Mesendoderm (in vitro differentiated cells): ENCODE measurements at regions not wholly inside any gene's neighbourhood (a gene's known extent, or its start where the extent isn't known, plus 50 kb on each side); places are given as distances from the start of the nearest gene placed in this dataset.

Source experiments
- DNase-seq: peaks from one replicate; pipeline ENCODE4 v3.0.0; 2013
- H2AK5ac ChIP-seq: 2 replicates; pipeline ENCODE4 v1.6.1; 2013; ENCODE audit warnings: low read length, inconsistent platforms
- H2BK120ac ChIP-seq: 2 replicates; pipeline ENCODE4 v1.6.1; 2013; ENCODE audit warnings: low read depth, mild to moderate bottlenecking, low read length, moderate library complexity, mixed read lengths
- H2BK15ac ChIP-seq: replicated peaks from 2 replicates; pipeline ENCODE4 v1.6.1; 2013; ENCODE audit warnings: low read depth, mild to moderate bottlenecking, moderate library complexity
- H2BK5ac ChIP-seq: 2 replicates; pipeline ENCODE4 v1.6.1; 2013; ENCODE audit warnings: low read length, inconsistent platforms
- H3K18ac ChIP-seq: 2 replicates; pipeline ENCODE4 v1.6.1; 2013; ENCODE audit warnings: mild to moderate bottlenecking, low read length, mixed read lengths
- H3K23ac ChIP-seq: one replicate; pipeline ENCODE4 v1.6.1; 2013; ENCODE audit warnings: low read length
- H3K27ac ChIP-seq: 2 replicates; pipeline ENCODE4 v1.5.1; 2013; ENCODE audit warnings: low read depth, mild to moderate bottlenecking, inconsistent platforms, low read length, moderate library complexity
- H3K27me3 ChIP-seq: 2 replicates; pipeline ENCODE4 v1.6.1; 2013; ENCODE audit warnings: low read length, control low read depth, mild to moderate bottlenecking, inconsistent platforms; ENCODE audit not compliant: insufficient read depth, poor library complexity
- H3K36me3 ChIP-seq: 2 replicates; pipeline ENCODE4 v1.6.1; 2013; ENCODE audit warnings: low read length, inconsistent platforms; ENCODE audit not compliant: control insufficient read depth, insufficient read depth
- H3K4ac ChIP-seq: one replicate; pipeline ENCODE4 v1.6.1; 2013; ENCODE audit warnings: low read depth, mild to moderate bottlenecking, low read length, moderate library complexity
- H3K4me1 ChIP-seq: 2 replicates; pipeline ENCODE4 v1.6.1; 2013; ENCODE audit warnings: low read depth, low read length, inconsistent platforms; ENCODE audit not compliant: control insufficient read depth
- H3K4me2 ChIP-seq: 2 replicates; pipeline ENCODE4 v1.6.1; 2013; ENCODE audit warnings: low read length
- H3K4me3 ChIP-seq: 2 replicates; pipeline ENCODE4 v1.5.1; 2013; ENCODE audit warnings: mild to moderate bottlenecking, low read length
- H3K56ac ChIP-seq: one replicate; pipeline ENCODE4 v1.6.1; 2013; ENCODE audit warnings: low read length
- H3K79me1 ChIP-seq: 2 replicates; pipeline ENCODE4 v1.6.1; 2013; ENCODE audit warnings: low read length, inconsistent platforms
- H3K79me2 ChIP-seq: 2 replicates; pipeline ENCODE4 v1.6.1; 2013; ENCODE audit warnings: mild to moderate bottlenecking, low read length; ENCODE audit not compliant: control insufficient read depth, insufficient read depth
- H3K9ac ChIP-seq: 2 replicates; pipeline ENCODE4 v1.6.1; 2013; ENCODE audit warnings: low read length, inconsistent platforms
- H4K5ac ChIP-seq: one replicate; pipeline ENCODE4 v1.6.1; 2013; ENCODE audit warnings: low read length
- H4K8ac ChIP-seq: one replicate; pipeline ENCODE4 v1.6.1; 2013; ENCODE audit warnings: low read depth, mild to moderate bottlenecking, control low read depth, low read length, moderate library complexity
- WGBS: extraction: QIAGEN DNeasy Blood & Tissue Kit; methylation state at CpG from one replicate; pipeline ENCODE4 v1.1.7; 2013; ENCODE audit warnings: low lambda C conversion rate, missing lambda C conversion rate; ENCODE audit not compliant: insufficient coverage; ENCODE audit errors: extremely low coverage; 5-methylcytosine and 5-hydroxymethylcytosine counted together

DNA sequence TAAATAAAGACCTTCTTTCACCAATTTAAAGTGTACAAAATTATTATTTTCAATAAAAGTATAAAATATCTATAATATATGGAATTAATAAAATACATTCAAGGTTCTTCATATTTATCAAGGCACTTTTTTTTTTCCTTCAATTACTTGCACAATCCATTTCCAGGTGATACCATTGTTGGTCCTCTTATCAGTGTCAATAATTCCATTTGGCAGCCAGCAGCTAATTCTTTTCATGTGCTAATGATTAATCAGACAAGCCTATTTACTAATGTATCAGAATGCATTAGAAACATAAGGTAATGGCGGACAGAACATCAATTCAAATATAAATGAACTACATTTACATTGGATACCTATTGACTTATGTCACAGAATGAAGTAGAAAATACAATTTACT, 622.2 kb downstream of the TOX3 start:
- H2AK5ac ChIP-seq: no peak overlapping the region
- H3K23ac ChIP-seq: no peak overlapping the region
- no peak overlapping the region for H4K8ac ChIP-seq
- DNase-seq: no peak
- no peaks in the 10 kb centered on the region for H3K79me2 ChIP-seq
- no peaks in the 10 kb centered on the region for H3K36me3 ChIP-seq
- H3K27me3 ChIP-seq: no peaks in the 10 kb centered on the region
- H3K4ac ChIP-seq: no peak overlapping the region
- no CpG with 5 or more reads among the region's 1 CpG for WGBS
- no peak overlapping the region for H2BK15ac ChIP-seq
- no peak overlapping the region for H4K5ac ChIP-seq
- no peak overlapping the region for H3K9ac ChIP-seq
- no peak overlapping the region for H2BK5ac ChIP-seq
- no peak overlapping the region for H3K4me2 ChIP-seq
- H3K4me1 ChIP-seq: no peaks in the 10 kb centered on the region
- no peak overlapping the region for H3K27ac ChIP-seq
- H3K4me3 ChIP-seq: no peak overlapping the region
- H2BK120ac ChIP-seq: no peak overlapping the region
- no peak overlapping the region for H3K18ac ChIP-seq
- no peak overlapping the region for H3K56ac ChIP-seq
- H3K79me1 ChIP-seq: no peaks in the 10 kb centered on the region

DNA sequence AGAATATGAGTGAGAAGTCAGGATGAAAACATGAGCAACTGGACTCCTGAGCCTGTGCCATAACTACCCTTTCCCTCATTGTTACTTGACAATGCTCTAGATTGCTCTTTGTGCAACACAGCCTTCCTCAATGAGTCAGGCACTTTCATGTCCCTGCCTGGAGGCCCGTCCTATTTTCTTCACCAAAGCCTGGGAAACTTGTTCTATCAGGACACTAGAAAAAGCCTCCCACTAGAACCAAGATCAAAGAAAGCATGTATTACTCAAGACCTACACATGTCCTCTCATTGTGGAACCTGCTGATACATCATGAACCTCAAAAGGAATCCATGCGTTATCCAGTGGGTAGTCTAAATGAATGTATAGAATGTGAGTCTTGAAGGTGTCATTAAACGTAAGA, 624.5 kb downstream of the TOX3 start:
- Histone ChIP-seq H3K79me1 (no peaks in the 10 kb centered on the region), H3K4me3 (no peak overlapping the region), H4K5ac (no peak overlapping the region), H3K79me2 (no peaks in the 10 kb centered on the region), H3K18ac (no peak overlapping the region), H2BK120ac (no peak overlapping the region), H2BK5ac (no peak overlapping the region), H3K56ac (no peak overlapping the region), H2AK5ac (no peak overlapping the region), H3K4me1 (no peaks in the 10 kb centered on the region), H3K4ac (no peak overlapping the region), H3K36me3 (no peaks in the 10 kb centered on the region), H3K27ac (no peak overlapping the region), H2BK15ac (no peak overlapping the region), H3K9ac (no peak overlapping the region), H4K8ac (no peak overlapping the region), H3K4me2 (no peak overlapping the region), H3K23ac (no peak overlapping the region), H3K27me3 (no peaks in the 10 kb centered on the region)
- no CpG with 5 or more reads among the region's 3 CpGs for WGBS
- no peak for DNase-seq

DNA sequence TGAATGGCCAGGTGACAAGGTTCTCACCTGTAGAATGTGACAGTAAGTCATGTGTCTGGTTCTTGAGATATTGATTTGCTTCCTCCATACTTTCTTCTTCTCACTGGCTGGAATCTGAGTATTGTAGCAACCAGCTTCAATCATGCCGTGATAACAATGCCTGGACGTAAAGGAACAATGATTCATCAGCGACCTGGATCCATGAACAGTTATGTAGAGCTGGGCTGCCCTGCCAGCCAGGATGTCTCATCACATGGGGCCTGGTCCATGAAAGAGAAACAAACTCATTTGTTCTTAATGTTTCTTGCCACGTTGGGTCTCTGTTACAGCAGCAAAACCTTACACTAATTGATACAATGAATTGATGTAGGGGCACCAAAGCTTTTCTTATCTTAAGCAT, 627.2 kb downstream of the TOX3 start:
- Histone ChIP-seq H2BK120ac (no peak overlapping the region), H3K56ac (no peak overlapping the region), H3K36me3 (no peaks in the 10 kb centered on the region), H3K27ac (no peak overlapping the region), H3K79me1 (no peaks in the 10 kb centered on the region), H4K8ac (no peak overlapping the region), H3K9ac (no peak overlapping the region), H3K27me3 (no peaks in the 10 kb centered on the region), H2BK15ac (no peak overlapping the region), H3K4me2 (no peak overlapping the region), H2AK5ac (no peak overlapping the region), H3K23ac (no peak overlapping the region), H3K4ac (no peak overlapping the region), H3K4me3 (no peak overlapping the region), H3K4me1 (no peaks in the 10 kb centered on the region), H3K79me2 (no peaks in the 10 kb centered on the region), H3K18ac (no peak overlapping the region), H4K5ac (no peak overlapping the region), H2BK5ac (no peak overlapping the region)
- DNase-seq: no peak
- WGBS: no CpG with 5 or more reads among the region's 4 CpGs

DNA sequence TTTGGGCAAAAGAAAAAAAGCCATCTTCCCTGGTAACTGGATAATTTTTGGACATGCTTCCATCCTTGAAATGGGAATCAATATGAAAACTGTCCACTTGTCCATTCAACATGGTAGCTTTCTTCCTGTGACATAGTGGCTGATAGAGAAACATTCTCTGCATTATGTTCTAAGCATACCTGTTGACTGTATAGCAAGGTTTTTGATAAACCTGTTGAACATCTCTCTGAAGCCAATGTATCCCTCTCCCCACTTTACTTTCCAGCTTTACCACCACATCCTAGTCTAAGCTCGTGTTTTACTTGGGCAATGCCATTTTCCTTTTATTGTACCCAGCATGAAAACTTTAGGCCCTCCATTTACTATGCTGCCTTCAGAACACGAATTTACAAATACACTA, 630.1 kb downstream of the TOX3 start:
- Histone ChIP-seq H3K9ac (no peak overlapping the region), H3K27ac (no peak overlapping the region), H3K4me3 (no peak overlapping the region), H3K79me2 (no peaks in the 10 kb centered on the region), H4K8ac (no peak overlapping the region), H2BK120ac (no peak overlapping the region), H3K56ac (no peak overlapping the region), H2AK5ac (no peak overlapping the region), H3K36me3 (no peaks in the 10 kb centered on the region), H3K23ac (no peak overlapping the region), H3K4me2 (no peak overlapping the region), H3K4ac (no peak overlapping the region), H3K79me1 (no peaks in the 10 kb centered on the region), H2BK15ac (no peak overlapping the region), H3K4me1 (no peaks in the 10 kb centered on the region), H3K27me3 (no peaks in the 10 kb centered on the region), H2BK5ac (no peak overlapping the region), H3K18ac (no peak overlapping the region), H4K5ac (no peak overlapping the region)
- DNase-seq: no peak
- WGBS: no CpG with 5 or more reads among the region's 2 CpGs

DNA sequence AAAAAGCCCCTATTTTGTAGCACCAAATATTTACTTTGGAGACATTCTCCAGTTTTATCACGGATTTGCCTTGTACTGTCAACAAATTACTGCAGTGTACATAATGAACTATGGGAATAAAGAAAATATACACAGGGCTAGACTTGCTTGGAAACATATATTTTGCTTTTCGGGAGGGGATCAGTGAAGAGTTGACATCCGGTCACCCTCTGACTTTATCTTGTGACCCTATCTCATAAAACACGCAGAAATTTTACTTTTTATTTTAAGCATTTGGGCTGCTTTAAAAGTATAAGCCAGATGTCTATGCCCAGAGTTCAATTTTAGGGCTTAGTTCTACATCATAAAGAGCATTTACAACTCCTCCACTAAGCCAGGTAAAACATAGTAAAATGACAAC, 630.7 kb downstream of the TOX3 start:
- no peaks in the 10 kb centered on the region for H3K36me3 ChIP-seq
- whole genome bisulfite sequencing: no CpG with 5 or more reads among the region's 4 CpGs
- H3K4me1 ChIP-seq: no peaks in the 10 kb centered on the region
- no peak overlapping the region for H3K4me2 ChIP-seq
- no peak overlapping the region for H2AK5ac ChIP-seq
- no peak overlapping the region for H3K27ac ChIP-seq
- DNase-seq: no peak
- no peak overlapping the region for H3K9ac ChIP-seq
- no peak overlapping the region for H3K18ac ChIP-seq
- H3K56ac ChIP-seq: no peak overlapping the region
- H4K5ac ChIP-seq: no peak overlapping the region
- no peaks in the 10 kb centered on the region for H3K79me2 ChIP-seq
- H3K4me3 ChIP-seq: no peak overlapping the region
- no peak overlapping the region for H2BK15ac ChIP-seq
- H3K4ac ChIP-seq: no peak overlapping the region
- no peak overlapping the region for H4K8ac ChIP-seq
- H3K23ac ChIP-seq: no peak overlapping the region
- H2BK5ac ChIP-seq: no peak overlapping the region
- no peak overlapping the region for H2BK120ac ChIP-seq
- H3K79me1 ChIP-seq: no peaks in the 10 kb centered on the region
- H3K27me3 ChIP-seq: no peaks in the 10 kb centered on the region

DNA sequence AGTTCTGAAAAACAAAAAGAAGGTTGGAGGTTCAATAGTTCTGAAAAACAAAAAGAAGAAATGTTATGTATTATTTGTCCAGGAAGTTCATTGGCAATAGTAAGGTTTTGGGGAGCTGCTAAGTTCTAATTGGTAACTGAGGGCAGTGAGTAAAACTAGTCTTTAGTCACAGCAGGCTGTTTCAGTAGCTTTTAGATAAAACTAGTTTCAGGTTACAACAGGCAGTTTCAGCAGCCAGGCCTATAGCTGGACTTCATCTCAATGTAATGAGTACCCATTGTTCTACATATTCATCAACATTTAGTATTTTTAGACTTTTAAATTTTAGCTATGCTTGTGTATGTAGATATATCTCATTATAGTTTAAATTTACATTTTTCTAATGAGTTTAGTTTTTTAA, 639.3 kb downstream of the TOX3 start:
- no peak for DNase-seq
- H3K27me3 ChIP-seq: no peaks in the 10 kb centered on the region
- no peaks in the 10 kb centered on the region for H3K79me1 ChIP-seq

More for the DNA sequence above, 639.3 kb downstream of the TOX3 start:
- H3K9ac ChIP-seq: no peak overlapping the region
- no peak overlapping the region for H3K4me3 ChIP-seq
- no peak overlapping the region for H2AK5ac ChIP-seq
- no peaks in the 10 kb centered on the region for H3K79me2 ChIP-seq
- H3K36me3 ChIP-seq: no peaks in the 10 kb centered on the region
- no peak overlapping the region for H2BK5ac ChIP-seq
- H3K23ac ChIP-seq: no peak overlapping the region
- no peak overlapping the region for H3K4ac ChIP-seq
- no peak overlapping the region for H4K5ac ChIP-seq
- no peak overlapping the region for H3K56ac ChIP-seq
- no peak overlapping the region for H4K8ac ChIP-seq
- H3K4me2 ChIP-seq: no peak overlapping the region
- H2BK120ac ChIP-seq: no peak overlapping the region
- no peak overlapping the region for H2BK15ac ChIP-seq
- H3K27ac ChIP-seq: no peak overlapping the region
- no peak overlapping the region for H3K18ac ChIP-seq
- no peaks in the 10 kb centered on the region for H3K4me1 ChIP-seq
